WTC11 (cell line): ENCODE measurements at regions not wholly inside any gene's neighbourhood (a gene's known extent, or its start where the extent isn't known, plus 50 kb on each side); places are given as distances from the start of the nearest gene placed in this dataset.

Experiments
- AFF4 ChIP-seq: sonication (generic); formaldehyde crosslinking; IDR thresholded peaks from 2 replicates; pipeline ENCODE4 v1.8.1; 2023; ENCODE audit warnings: mild to moderate bottlenecking, missing genetic modification reagents, borderline replicate concordance
- AR ChIP-seq: fragments of 250-450 bp; sonication (Bioruptor Pico); IDR thresholded peaks from 2 replicates; pipeline ENCODE4 v1.9.0; 2021; ENCODE audit warnings: mild to moderate bottlenecking
- CBFB ChIP-seq: sonication (generic); formaldehyde crosslinking; IDR thresholded peaks from 2 replicates; pipeline ENCODE4 v1.8.1; 2022; ENCODE audit warnings: mild to moderate bottlenecking, low read depth, missing genetic modification reagents
- CTCF ChIP-seq: fragments of 200-600 bp; IDR thresholded peaks from 2 replicates; pipeline ENCODE4 v1.8.0; 2022; ENCODE audit warnings: antibody characterized with exemption
- IRF1 ChIP-seq: sonication (generic); formaldehyde crosslinking; IDR thresholded peaks from 2 replicates; pipeline ENCODE4 v1.8.0; 2023; ENCODE audit warnings: missing genetic modification reagents
- NR1H2 ChIP-seq: sonication (generic); formaldehyde crosslinking; IDR thresholded peaks from 2 replicates; pipeline ENCODE4 v1.9.0; 2021; ENCODE audit warnings: mild to moderate bottlenecking, moderate library complexity, missing genetic modification reagents
- SP1 ChIP-seq: sonication (generic); formaldehyde crosslinking; conservative IDR thresholded peaks from 2 replicates; pipeline ENCODE4 v1.8.1; 2022; ENCODE audit warnings: missing genetic modification reagents
- TP53 ChIP-seq: sonication (generic); formaldehyde crosslinking; IDR thresholded peaks from 2 replicates; pipeline ENCODE4 v1.8.1; 2023; ENCODE audit warnings: mild to moderate bottlenecking, missing genetic modification reagents
- USF1 ChIP-seq: sonication (generic); formaldehyde crosslinking; IDR thresholded peaks from 2 replicates; pipeline ENCODE4 v1.8.0; 2022; ENCODE audit warnings: mild to moderate bottlenecking, missing genetic modification reagents
- ZNF512 ChIP-seq: sonication (generic); formaldehyde crosslinking; IDR thresholded peaks from 2 replicates; pipeline ENCODE4 v1.8.1; 2022; ENCODE audit warnings: missing genetic modification reagents, borderline replicate concordance

- TF ChIP-seq AFF4 (CRISPR knock-in tag) (no peak), TP53 (no peak), IRF1 (CRISPR knock-in tag) (no peak), CTCF (no peak), AR (CRISPR knock-in tag) (no peak), USF1 (CRISPR knock-in tag) (no peak), CBFB (no peak), SP1 (CRISPR knock-in tag) (no peak), ZNF512 (no peak), NR1H2 (CRISPR knock-in tag) (no peak)
These were observed 228.5 kb upstream of the AJAP1 start for GRCh38 chr1:4425892-4426291.
